Right ventricle myocardium superior (tissue), 1 donor: ENCODE measurements at regions not wholly inside any gene's neighbourhood (a gene's known extent, or its start where the extent isn't known, plus 50 kb on each side); places are given as distances from the start of the nearest gene placed in this dataset.

ENCODE experiments used
- ATAC-seq: fragments of 200-7000 bp; cut with Tn5 transposase; one replicate; pipeline ENCODE4 v1.9.1; 2020; ENCODE audit warnings: mild to moderate bottlenecking; ENCODE audit not compliant: poor library complexity
- DNase-seq: peaks from one replicate; pipeline ENCODE4 v3.0.0-alpha.2; 2020
- intact Hi-C: fragments of 100-400 bp; cut with DNase I; formaldehyde crosslinking; loops from one replicate; pipeline ENCODE4 v1.11.2; 2022
- donor health status: DM: no; HTN: yes; CAD: no; lungs with severe emphysema.

- DNase-seq (no peak), ATAC-seq (peak; percentile 86)
- intact Hi-C loops, result no loop called here
Measured at GRCh38 chr21:27817074-27817473, 850.2 kb upstream of the ADAMTS5 start.

- ATAC-seq, result no peak
- no peak for DNase-seq
- intact Hi-C loops, result no loop called here
Measured at GRCh38 chr21:27816301-27816700, 849.4 kb upstream of the ADAMTS5 start.

- ATAC-seq (no peak), DNase-seq (no peak)
- intact Hi-C loops, result no loop called here
Measured at GRCh38 chr21:27814226-27814625, 847.3 kb upstream of the ADAMTS5 start.

- ATAC-seq, result no peak
- peak; percentile 49 for DNase-seq
Measured at GRCh38 chr21:27813750-27814149, 846.9 kb upstream of the ADAMTS5 start.

GRCh38 chr21:27813344-27813743, 846.5 kb upstream of the ADAMTS5 start:
- no peak for ATAC-seq
- DNase-seq, result no peak
- intact Hi-C loops, result no loop called here

More at GRCh38 chr21:27813750-27814149, 846.9 kb upstream of the ADAMTS5 start:
- intact Hi-C loops, result no loop called here

GRCh38 chr21:27812279-27812678, 845.4 kb upstream of the ADAMTS5 start:
- ATAC-seq (no peak), DNase-seq (no peak)
- intact Hi-C loops, result no loop called here

- DNase-seq (no peak), ATAC-seq (no peak)
- intact Hi-C loops, result no loop called here
Measured at GRCh38 chr21:27808923-27809322, 842.0 kb upstream of the ADAMTS5 start.

GRCh38 chr21:27807596-27807995, 840.7 kb upstream of the ADAMTS5 start:
- ATAC-seq (no peak), DNase-seq (no peak)
- intact Hi-C loops, result no loop called here

- intact Hi-C loops, result no loop called here
Measured at GRCh38 chr21:27806281-27806680, 839.4 kb upstream of the ADAMTS5 start.

GRCh38 chr21:27805696-27806095, 838.8 kb upstream of the ADAMTS5 start:
- no peak for DNase-seq
- no peak for ATAC-seq
- intact Hi-C loops, result no loop called here

More at GRCh38 chr21:27806281-27806680, 839.4 kb upstream of the ADAMTS5 start:
- no peak for DNase-seq
- no peak for ATAC-seq

- DNase-seq, result no peak
- peak; percentile 76 for ATAC-seq
- intact Hi-C loops, result no loop called here
Measured at GRCh38 chr21:27804515-27804914, 837.6 kb upstream of the ADAMTS5 start.

GRCh38 chr21:27803571-27803970, 836.7 kb upstream of the ADAMTS5 start:
- intact Hi-C loops, result no loop called here
- DNase-seq (no peak), ATAC-seq (no peak)

- ATAC-seq, result no peak
- no peak for DNase-seq
- intact Hi-C loops, result no loop called here
Measured at GRCh38 chr21:27802816-27803475, 836.1 kb upstream of the ADAMTS5 start.

- no peak for ATAC-seq
- intact Hi-C loops, result no loop called here
- no peak for DNase-seq
Measured at GRCh38 chr21:27799861-27800260, 833.0 kb upstream of the ADAMTS5 start.

- ATAC-seq (no peak), DNase-seq (no peak)
- intact Hi-C loops, result no loop called here
Measured at GRCh38 chr21:27796106-27796505, 829.2 kb upstream of the ADAMTS5 start.

- DNase-seq, result no peak
- intact Hi-C loops, result no loop called here
- ATAC-seq, result no peak
Measured at GRCh38 chr21:27795418-27795817, 828.5 kb upstream of the ADAMTS5 start.

- DNase-seq, result no peak
- intact Hi-C loops, result no loop called here
- ATAC-seq, result no peak
Measured at GRCh38 chr21:27793901-27794300, 827.0 kb upstream of the ADAMTS5 start.

- DNase-seq, result no peak
- ATAC-seq, result no peak
- intact Hi-C loops, result no loop called here
Measured at GRCh38 chr21:27787046-27787445, 820.2 kb upstream of the ADAMTS5 start.

- ATAC-seq (no peak), DNase-seq (no peak)
- intact Hi-C loops, result no loop called here
Measured at GRCh38 chr21:27779606-27780005, 812.7 kb upstream of the ADAMTS5 start.

- DNase-seq (peak; percentile 54), ATAC-seq (peak; percentile 74)
- intact Hi-C loops, result no loop called here
Measured at GRCh38 chr21:27776925-27777553, 810.2 kb upstream of the ADAMTS5 start.

- DNase-seq, result no peak
- intact Hi-C loops, result no loop called here
Measured at GRCh38 chr21:27772816-27773215, 805.9 kb upstream of the ADAMTS5 start.

More at GRCh38 chr21:27772816-27773215, 805.9 kb upstream of the ADAMTS5 start:
- ATAC-seq, result no peak
